ENCODE measurements at regions not wholly inside any gene's neighbourhood (a gene's known extent, or its start where the extent isn't known, plus 50 kb on each side); places are given as distances from the start of the nearest gene placed in this dataset.
"Not testable (repeated sequence)": the region's sequence is repeated elsewhere in the genome, so short reads cannot be mapped to it uniquely, and the experiment has no call there.

DNA sequence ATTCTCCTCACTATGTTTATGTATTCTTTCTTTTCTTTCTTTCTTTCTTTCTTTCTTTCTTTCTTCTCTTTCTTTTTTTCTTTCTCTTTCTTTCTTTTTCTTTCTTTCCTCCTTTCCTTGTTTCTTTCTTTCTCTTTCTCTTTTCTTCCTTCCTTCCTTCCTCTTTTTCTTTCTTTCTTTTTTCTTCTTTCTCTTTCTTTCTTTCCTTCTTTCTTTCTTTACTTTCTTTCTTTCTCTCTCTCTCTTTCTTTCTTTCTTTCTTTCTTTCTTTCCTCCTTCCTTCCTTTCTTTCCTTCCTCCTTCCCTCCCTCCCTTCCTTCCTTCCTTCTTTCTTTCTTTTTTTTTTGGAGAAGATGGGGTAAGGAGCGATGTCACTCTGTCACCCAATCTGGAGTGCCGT lies 1405.5 kb downstream of the SLITRK5 start:
- DNase-seq = no peak

DNA sequence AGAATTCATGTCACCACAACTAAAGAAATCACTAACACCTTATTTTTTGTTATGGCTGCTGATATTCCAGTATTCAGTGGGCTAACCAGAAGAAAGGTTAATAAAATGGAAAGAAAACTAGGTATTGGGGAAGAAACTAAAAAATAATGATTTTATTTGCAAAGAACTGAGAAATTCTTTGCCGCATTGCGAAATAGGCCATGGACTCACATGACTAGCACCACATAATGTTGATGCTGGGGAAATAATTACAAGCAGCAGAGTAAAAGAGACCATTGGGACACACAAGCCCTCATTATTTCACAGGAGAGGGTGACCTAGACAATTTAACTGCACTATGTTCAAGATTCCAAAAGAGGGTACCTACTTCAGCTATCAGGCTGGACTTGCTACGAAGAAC lies 1411.5 kb downstream of the SLITRK5 start:
- DNase-seq = no peak

DNA sequence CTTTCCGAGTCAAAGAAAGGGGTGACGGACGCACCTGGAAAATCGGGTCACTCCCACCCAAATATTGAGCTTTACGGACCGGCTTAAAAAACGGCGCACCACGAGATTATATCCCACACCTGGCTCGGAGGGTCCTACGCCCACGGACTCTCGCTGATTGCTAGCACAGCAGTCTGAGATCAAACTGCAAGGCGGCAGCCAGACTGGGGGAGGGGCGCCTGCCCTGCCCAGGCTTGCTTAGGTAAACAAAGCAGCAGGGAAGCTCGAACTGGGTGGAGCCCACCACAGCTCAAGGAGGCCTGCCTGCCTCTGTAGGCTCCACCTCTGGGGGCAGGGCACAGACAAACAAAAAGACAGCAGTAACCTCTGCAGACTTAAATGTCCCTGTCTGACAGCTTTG lies 1416.9 kb downstream of the SLITRK5 start:
- DNase-seq = not testable (repeated sequence)

DNA sequence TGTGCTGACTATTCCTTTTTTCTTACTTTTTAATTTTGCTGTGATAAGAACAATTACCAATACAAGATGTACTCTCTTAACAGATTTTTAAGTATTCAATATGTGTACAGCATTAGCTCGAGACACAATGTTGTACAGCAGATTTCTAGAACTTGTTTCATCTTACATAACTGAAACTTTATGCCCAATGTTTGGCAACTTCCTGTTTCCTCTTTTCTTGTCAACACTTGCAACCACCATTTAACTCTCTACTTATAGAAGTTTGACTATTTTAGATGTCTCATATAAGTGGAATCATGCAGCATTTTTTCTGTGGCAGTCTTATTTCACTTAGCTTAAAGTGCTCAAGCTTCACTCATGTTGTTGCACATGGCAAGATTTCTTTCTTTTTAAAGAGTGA lies 1426.8 kb downstream of the SLITRK5 start:
- no peak for DNase-seq

DNA sequence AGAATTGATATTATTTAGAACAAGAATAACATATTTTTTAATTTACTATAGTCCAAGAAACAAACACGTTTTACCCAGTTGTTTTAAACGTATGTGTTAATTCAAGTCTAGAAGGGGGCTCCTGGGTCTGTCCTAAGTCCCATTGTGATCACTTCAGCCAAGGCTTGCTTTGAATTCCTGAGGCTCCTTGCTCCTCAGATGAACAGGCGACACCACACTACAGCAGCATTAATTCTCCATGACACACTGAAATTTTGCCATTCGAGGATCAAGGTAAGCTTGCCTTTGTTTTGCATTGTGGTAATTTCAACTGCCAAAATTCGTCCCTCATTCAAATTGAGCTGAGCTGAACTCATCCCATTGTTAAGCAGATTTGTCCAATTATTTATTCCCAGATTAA lies 1442.6 kb downstream of the SLITRK5 start:
- DNase-seq = no peak

DNA sequence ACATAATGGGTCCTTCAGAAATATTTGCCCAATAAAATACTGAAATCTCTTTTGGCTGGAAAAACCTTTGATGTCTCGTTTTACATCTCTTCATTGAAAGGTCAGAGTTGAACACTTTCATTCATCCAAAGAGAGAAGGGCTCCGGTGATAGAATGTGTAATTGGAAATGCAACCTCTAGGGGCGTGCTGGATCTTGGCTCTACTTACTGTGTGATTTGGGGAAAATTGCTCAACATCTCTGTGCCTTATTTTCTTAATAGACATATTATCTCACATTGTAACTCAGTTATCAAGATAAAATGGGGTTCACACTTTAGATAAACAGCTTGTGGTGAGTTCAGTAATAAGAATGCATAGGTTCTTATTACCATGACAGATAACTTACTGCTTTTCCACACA lies 1444.1 kb downstream of the SLITRK5 start:
- no peak for DNase-seq

DNA sequence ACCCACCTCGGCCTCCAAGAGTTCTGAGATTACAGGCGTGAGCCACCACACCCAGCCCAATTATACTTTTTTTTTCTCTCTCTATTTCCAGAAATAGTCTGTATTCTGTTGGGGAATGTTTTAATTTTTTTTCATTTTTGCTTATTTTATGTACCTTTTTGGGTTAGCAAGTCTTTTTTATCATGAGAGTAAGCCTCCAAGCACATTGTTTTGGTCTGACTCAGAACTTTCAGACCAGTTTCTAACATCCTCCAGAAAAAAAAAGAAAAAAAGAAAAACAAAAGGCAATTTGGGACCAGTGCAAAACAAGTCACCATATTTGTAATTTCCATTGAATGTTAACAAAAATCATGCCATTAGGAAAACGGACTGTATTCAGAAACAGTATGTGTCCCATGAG lies 1465.5 kb downstream of the SLITRK5 start:
- no peak for DNase-seq

DNA sequence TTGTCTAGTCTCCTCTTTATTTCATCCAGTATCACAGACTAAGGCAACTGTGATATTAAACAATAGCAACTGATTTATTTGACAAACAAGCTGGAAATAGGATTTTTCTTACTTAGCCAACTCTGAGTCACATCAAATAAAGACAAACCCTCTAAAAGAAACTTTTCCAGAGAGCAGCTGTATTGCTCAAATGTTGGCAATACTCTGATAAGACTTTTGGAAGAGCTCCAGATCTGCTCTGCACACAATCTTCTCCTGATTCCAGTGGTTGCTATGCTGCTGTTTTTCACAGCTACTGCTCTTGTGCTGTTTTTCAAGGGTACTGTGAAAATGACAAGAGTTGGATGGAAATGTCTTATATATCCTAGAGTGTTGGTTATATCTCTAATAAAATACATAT lies 1479.2 kb downstream of the SLITRK5 start:
- no peak for DNase-seq

DNA sequence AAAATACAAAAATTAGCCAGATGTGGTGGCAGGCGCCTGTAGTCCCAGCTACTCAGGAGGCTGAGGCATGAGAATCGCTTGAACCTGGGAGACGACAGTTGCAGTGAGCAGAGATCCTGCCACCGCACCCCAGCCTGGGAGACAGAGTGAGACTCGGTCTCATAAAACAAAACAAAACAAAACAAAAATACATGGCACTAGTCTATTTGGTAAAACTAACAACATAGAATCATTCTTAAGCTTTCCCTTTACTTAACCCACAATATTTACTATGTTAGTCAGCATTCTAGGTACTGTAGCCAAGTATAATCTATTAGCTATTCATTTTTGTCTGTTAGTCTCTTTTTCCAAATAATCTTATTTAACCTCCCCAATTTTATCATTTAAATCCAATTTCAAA lies 1482.8 kb downstream of the SLITRK5 start:
- no peak for DNase-seq

DNA sequence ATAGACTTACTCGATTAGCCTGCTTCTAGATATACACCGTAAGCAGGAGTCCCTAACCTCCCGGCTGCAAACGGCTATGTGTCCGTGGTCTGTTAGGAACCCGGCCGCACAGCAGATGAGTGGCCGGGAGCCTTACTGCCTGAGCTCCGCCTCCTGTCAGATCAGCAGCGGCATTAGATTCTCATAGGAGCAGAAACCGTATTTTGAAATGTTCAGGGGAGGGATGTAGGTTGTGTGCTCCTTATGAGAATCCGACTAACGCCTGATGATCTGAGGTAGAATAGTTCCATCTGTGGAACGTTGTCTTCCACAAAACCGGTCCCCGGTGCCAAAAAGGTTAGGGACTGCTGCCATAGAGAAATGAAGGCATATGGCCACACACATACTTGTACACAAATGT lies 1491.9 kb downstream of the SLITRK5 start:
- no peak for DNase-seq

DNA sequence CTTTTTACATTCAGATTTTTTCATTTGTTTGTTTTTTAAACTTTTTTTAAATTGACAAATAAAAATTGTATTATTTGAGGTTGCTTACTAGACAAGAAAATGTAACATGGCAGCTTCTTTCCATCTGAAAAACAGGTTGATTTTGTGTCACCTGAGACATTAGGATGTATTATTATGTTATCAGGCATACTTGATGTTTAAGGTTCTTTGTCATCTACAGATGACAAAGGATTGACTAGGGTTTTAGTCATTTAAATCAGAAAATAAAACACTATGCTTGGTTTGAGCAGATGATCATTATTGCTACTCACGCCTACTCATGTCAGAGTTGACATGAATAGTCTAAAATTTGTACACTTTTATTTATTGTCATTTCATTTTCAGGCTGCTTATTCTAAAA lies 1494.5 kb downstream of the SLITRK5 start:
- no peak for DNase-seq

DNA sequence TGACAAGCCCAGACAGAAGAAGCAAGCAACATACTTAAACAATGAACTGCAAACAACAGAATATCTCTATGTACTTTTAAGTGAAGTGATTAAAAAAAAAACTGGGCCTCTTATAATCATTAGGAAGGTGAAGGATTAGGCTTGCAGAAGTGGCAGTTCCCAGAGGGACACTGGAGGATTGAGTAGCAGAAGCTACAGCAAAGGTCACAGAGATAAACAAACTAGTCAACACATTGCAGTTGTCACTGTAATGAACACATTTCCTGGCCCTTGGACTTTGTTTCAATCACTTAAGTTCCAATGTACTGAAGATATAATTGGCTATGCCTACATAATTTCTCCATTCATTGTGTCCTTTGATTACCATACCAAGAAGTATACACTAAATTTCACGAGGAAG lies 1498.8 kb downstream of the SLITRK5 start:
- no peak for DNase-seq

DNA sequence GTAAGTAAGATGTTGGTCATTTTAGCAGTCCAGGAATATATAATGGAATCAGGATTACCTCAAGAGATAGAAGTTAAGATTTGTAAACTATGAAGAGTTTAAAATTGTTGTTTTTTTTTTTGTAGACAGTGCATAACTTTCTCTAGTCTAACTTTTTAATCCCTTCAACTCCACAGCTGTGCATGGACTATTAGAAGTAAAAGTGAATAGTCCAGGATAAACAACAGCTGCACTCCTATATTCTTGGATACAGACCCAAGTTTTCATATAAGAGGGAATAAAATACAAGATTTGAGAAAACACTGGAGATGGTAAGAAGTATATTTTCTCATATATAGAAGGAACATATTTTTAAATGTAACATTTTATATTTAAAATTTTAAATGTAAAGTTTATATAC lies 1509.9 kb downstream of the SLITRK5 start:
- DNase-seq = no peak

DNA sequence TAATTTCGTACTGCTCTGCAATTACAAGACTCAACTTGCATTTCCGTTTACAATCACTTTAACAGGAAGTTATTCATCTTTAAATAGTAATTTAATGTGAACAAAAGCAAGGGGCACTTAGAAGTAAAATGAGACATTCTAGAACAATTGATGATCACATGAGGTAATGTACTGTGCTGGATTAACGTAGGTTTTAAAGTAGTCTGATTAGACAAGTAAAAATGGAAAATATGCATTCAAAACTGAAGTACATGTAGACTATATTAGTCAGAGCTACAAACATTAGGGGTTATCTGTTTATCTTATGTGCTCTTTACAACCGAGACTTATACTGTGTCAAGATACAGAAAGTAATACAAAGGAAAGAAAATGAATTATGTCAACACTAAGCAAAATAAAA lies 1528.0 kb downstream of the SLITRK5 start:
- DNase-seq = no peak

DNA sequence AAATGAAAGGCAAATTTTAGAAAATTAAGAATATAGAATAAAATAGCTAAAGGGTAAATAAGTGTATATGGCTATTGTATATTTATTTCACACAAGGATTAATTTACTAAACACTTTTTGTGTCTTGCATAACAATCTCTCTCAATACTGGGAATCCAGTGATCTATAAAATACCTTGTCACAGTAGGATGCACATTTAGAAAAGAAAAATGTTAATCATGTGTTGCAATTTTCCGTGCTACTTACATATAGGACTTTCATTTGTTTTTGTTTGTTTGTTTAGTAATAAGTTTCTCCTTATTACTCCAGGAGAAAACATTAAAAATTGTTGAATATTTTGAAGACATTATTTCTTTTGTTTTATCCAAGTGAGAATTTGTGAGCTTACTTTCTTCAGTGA lies 1533.3 kb downstream of the SLITRK5 start:
- DNase-seq = no peak

DNA sequence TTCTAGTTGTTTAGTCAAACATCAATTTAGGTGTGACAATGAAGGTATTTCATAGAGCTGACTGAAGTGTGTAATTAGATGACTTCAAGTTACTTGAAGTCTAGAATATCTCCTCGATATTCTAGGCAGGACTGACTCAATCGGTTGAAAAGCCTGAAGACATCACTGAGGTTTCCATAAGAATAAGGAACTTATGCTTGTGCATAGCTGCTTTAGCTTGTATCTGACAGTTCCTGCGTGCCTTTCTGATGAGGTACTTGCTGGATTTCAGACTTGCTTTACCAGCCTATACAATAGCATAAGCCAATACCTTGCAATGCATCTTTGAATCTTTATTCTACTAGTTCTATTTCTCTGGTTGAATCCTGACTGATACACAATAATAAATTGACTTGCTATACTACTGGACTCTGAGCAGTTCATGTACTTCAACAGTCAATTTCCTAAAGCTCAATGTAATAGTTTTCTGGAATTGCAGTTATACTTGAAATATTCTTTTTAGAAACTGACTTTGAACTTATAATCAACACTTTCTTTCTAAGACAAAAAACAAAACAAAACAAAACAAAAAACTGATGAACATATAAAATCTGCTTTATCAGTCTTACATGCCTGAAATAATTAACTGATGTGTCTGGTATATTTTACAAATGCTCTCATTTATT lies 1534.8 kb downstream of the SLITRK5 start:
- no peak for DNase-seq

DNA sequence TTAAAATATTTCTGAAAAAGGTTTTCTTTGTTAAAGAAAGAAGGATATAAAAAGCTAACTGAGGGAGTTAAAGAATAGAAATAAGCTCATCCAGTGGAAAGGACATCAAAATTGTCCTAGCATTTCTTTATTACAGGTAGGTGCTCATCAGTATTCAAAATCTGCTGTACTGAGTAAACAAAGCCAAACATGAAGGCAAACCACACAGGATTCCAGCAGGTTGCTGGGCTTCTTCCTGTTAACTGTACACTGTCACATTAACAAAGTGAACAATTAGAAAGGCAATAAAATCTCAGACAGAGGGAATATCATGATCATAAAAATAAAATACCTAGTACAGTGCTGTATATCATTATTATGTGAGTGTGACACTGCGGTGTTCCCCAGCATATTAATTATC lies 1541.0 kb downstream of the SLITRK5 start:
- DNase-seq = no peak

DNA sequence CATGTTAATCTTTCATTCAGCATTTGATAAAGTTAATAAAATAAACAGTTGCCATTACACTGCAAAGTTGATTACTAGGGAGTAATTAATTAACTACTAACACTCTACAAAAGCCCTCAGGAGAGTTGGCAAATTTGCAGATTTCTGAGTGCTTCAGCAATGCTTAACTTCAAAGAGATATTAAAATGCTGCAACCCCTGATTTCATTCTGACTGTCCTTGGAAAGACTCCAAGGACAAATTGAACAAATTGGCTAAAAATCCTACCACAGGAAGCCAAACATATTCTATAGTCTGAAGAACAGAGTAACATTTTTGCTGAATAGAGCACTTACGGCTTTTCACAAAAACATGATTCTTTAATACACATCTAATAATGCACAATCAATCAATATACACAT lies 1543.0 kb downstream of the SLITRK5 start:
- DNase-seq = no peak

DNA sequence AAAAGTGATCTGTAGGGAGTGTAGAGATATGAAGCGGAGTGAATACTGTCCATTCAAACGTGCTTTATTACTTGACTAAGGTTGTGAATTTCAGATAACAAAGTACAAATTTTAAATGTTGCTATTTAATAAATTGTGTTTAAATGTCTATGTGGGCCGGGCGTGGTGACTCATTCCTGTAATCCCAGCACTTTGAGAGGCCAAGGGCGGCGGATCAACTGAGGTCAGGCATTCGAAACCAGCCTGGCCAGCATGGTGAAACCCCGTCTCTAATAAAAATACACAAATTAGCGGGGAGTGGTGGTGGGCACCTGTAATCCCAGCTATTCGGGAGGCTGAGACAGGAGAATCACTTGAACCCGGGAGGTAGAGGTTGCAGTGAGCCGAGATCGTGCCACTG lies 1544.1 kb downstream of the SLITRK5 start:
- DNase-seq = not testable (repeated sequence)

DNA sequence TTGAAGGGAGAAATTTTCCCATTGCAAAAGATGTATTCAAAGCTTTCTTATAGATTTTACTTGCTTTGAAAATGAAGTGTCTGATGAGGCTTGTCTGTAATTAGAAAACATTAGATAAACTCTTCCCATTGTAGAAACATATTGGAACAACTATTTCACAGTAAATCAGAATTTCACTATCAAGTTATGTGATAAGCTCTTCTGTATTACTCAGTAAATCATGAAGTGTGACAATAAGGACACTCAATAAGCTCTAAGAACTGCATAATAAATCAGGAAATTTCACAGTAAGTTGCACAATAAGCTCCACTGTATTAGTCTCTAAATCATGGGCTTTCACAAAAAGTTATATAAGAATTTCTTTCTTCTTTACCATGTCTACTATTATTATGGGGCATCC lies 1546.6 kb downstream of the SLITRK5 start:
- no peak for DNase-seq

DNA sequence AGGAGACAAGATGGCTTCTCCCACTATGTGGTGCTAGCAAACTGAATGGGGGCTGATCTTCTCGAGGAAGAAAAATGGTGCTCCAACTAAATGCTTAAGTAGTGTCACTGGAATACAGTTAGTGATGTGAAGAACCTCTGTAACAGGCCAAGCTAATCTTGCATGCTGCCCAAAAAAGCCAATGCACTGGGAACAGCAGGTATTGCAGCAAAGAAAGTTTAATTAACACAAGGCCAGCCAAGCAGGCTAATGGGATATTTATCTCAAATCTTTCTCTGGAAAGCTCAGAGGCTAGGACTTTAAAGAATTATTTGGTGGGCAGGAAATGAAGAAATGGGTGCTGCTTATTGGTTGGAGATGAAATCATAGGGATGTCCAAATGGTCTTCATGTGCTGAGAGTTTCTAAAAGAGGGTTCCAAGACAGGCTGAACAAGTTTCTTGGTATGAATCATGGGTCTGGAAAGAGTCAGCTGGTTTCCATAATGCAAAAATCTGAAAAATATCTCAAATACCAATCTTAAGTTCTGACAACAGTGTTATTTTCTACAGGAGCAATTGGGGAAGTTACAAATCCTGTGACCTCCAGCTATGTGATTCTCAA lies 1550.5 kb downstream of the SLITRK5 start:
- no peak for DNase-seq

DNA sequence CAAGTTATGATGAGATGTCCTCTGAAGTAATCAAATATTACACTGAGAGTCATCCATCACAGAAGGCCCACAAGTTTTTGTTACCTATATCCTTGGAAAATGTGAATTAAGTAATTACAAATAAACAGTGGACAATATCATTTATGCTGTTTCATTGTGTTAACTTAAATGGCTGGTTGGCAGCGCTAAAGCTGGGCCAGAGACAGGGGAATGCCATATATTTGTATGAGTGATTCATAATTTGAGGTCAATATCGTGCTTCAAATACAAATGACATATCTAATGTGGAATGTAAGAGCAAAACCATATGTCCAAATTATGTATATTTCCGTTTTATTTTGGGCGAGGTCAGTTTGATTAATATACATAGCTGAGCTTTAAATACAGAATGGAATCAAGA lies 1556.2 kb downstream of the SLITRK5 start:
- no peak for DNase-seq

DNA sequence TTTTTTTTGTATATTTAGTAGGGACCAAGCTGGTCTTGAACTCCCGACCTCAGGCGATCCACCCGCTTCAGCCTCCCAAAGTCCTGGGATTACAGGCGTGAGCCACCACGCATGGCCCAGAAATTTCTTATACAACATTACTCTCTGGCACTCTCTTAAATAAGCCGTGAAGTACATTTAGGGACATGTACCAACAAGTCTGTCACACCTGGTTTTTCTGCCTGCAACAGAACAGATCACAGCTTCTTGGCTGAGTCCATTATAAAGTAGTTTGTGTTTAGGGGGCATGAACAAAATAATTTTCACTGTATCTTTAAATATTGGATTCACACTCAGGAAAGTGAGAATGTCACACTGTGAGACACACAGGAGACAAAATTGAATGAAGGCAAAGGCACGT lies 1567.3 kb downstream of the SLITRK5 start:
- DNase-seq = no peak

DNA sequence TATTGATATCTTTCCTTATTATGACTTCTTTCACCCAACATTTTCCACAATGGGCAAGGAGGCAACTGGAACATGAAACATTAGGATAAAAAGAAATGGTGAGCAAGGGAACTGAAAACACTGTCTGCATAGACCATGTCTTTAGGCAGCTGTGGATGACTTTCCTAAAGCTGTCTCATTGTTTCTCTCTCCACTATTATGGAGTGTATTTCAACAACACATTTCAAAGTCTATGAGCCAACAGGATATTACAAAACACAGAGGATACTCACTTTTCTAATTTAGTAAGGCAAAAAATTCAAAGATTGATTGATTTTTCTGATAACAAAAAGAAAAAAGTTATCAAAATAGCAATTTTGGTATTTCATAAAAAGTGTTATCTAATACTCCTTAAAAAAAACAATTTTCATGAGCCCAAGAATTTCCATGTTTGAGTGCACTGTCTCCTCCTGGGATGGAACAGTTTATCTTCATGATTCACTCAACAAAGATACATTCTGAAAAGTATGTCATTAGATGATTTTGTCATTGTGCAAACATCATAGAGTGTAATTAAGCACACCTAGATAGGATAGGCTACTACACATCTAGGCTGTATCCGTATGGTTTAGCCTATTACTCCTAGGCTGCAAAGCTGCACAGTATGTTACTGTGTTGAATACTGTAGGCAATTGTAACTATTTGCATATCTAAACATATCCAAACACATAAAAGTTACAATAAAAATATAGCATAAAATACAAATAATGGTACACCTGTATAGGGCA lies 1568.4 kb downstream of the SLITRK5 start:
- DNase-seq = no peak

Measured in GDM1 (cell line).